ENCODE measurements at regions not wholly inside any gene's neighbourhood (a gene's known extent, or its start where the extent isn't known, plus 50 kb on each side); places are given as distances from the start of the nearest gene placed in this dataset.

- Mint-ChIP-seq H3K4me1 (ENCODE audit: unreplicated experiment) (no peaks in the 10 kb centered on the region), H3K27ac (ENCODE audit: unreplicated experiment) (no peak overlapping the region), H3K36me3 (ENCODE audit: low read depth, unreplicated experiment) (no peaks in the 10 kb centered on the region), H3K4me3 (ENCODE audit: unreplicated experiment) (no peak overlapping the region), H3K9me3 (ENCODE audit: unreplicated experiment) (no peaks in the 10 kb centered on the region), H3K27me3 (ENCODE audit: unreplicated experiment) (peaks cover 2% of the 10 kb centered on the region)
- no peak for TF ChIP-seq CTCF (IDR thresholded peaks at IDR 0.05; ENCODE audit: unreplicated experiment)
- DNase-seq (ENCODE audit: low spot score), result no peak
Measured at GRCh38 chr4:179583221-179583620, 2141.0 kb upstream of the AGA start.

GRCh38 chr4:179584101-179584500, 2141.9 kb upstream of the AGA start:
- DNase-seq (ENCODE audit: low spot score), result no peak
- TF ChIP-seq CTCF (IDR thresholded peaks at IDR 0.05; ENCODE audit: unreplicated experiment), result no peak
- Mint-ChIP-seq H3K36me3 (ENCODE audit: low read depth, unreplicated experiment) (no peaks in the 10 kb centered on the region), H3K4me1 (ENCODE audit: unreplicated experiment) (no peaks in the 10 kb centered on the region), H3K9me3 (ENCODE audit: unreplicated experiment) (no peaks in the 10 kb centered on the region), H3K27ac (ENCODE audit: unreplicated experiment) (no peak overlapping the region), H3K27me3 (ENCODE audit: unreplicated experiment) (no peaks in the 10 kb centered on the region), H3K4me3 (ENCODE audit: unreplicated experiment) (no peak overlapping the region)

DNA sequence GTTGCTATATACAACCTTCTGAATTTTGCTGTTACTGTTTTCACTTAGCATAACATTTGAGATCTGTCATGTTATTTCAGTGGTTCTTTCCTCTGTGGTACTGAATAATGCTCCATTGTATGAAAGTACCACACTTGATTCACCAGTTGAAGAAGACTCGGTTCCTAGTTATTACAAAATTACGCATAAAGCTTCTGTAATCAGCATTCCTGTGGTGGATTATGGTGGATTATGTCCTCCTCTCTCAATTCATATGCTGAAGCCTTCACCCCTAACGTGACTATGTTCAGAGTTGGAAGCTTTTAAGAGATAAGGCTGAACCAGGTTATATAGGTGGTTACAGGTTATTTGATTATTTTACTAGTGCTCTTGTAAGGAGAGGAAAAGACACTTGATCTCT, 2143.5 kb upstream of the AGA start:
- no peak for DNase-seq (ENCODE audit: low spot score)
- no peak overlapping the region for H3K27ac Mint-ChIP-seq (ENCODE audit: unreplicated experiment)
- H3K4me3 Mint-ChIP-seq (ENCODE audit: unreplicated experiment), result no peak overlapping the region
- H3K36me3 Mint-ChIP-seq (ENCODE audit: low read depth, unreplicated experiment), result no peaks in the 10 kb centered on the region
- no peak for TF ChIP-seq CTCF (IDR thresholded peaks at IDR 0.05; ENCODE audit: unreplicated experiment)
- no peaks in the 10 kb centered on the region for H3K27me3 Mint-ChIP-seq (ENCODE audit: unreplicated experiment)
- no peaks in the 10 kb centered on the region for H3K9me3 Mint-ChIP-seq (ENCODE audit: unreplicated experiment)
- H3K4me1 Mint-ChIP-seq (ENCODE audit: unreplicated experiment), result no peaks in the 10 kb centered on the region

GRCh38 chr4:179586460-179586859, 2144.2 kb upstream of the AGA start:
- H3K36me3 Mint-ChIP-seq (ENCODE audit: low read depth, unreplicated experiment), result no peaks in the 10 kb centered on the region

More at GRCh38 chr4:179586460-179586859, 2144.2 kb upstream of the AGA start:
- Mint-ChIP-seq H3K27ac (ENCODE audit: unreplicated experiment) (no peak overlapping the region), H3K9me3 (ENCODE audit: unreplicated experiment) (no peaks in the 10 kb centered on the region), H3K4me1 (ENCODE audit: unreplicated experiment) (no peaks in the 10 kb centered on the region), H3K4me3 (ENCODE audit: unreplicated experiment) (no peak overlapping the region), H3K27me3 (ENCODE audit: unreplicated experiment) (no peaks in the 10 kb centered on the region)
- TF ChIP-seq CTCF (IDR thresholded peaks at IDR 0.05; ENCODE audit: unreplicated experiment), result no peak
- no peak for DNase-seq (ENCODE audit: low spot score)

Measured in endothelial cell (in vitro differentiated cells).